Mucosa of rectum (tissue), 2 donors: ENCODE measurements at regions not wholly inside any gene's neighbourhood (a gene's known extent, or its start where the extent isn't known, plus 50 kb on each side); places are given as distances from the start of the nearest gene placed in this dataset.

ENCODE experiments used
- H3K27ac ChIP-seq, 2 donors: one replicate each; pipeline ENCODE4 v1.7.0; 2013; ENCODE audit warnings: inconsistent platforms in 2 of 2, low read depth in 2 of 2, low read length in 2 of 2
- H3K27me3 ChIP-seq, 2 donors: one replicate each; pipeline ENCODE4 v1.7.0; 2013; ENCODE audit warnings: low read length in 2 of 2; ENCODE audit not compliant: control insufficient read depth in 2 of 2, insufficient read depth in 2 of 2
- H3K36me3 ChIP-seq, 2 donors: one replicate each; pipeline ENCODE4 v1.7.0; 2013; ENCODE audit warnings: low read length in 2 of 2; ENCODE audit not compliant: control insufficient read depth in 2 of 2, insufficient read depth in 2 of 2
- H3K4me1 ChIP-seq, 2 donors: one replicate each; pipeline ENCODE4 v1.7.0; 2013; ENCODE audit warnings: low read length in 2 of 2, mild to moderate bottlenecking in 1 of 2; ENCODE audit not compliant: control insufficient read depth in 2 of 2, insufficient read depth in 2 of 2
- H3K4me3 ChIP-seq, 2 donors: one replicate each; pipeline ENCODE4 v1.7.0; 2013; ENCODE audit warnings: low read length in 2 of 2
- H3K9ac ChIP-seq, 2 donors: one replicate each; pipeline ENCODE4 v1.7.0; 2013; ENCODE audit warnings: low read length in 2 of 2, low read depth in 1 of 2, mild to moderate bottlenecking in 1 of 2
- H3K9me3 ChIP-seq, 2 donors: one replicate each; pipeline ENCODE4 v1.7.0; 2013; ENCODE audit warnings: low read length in 2 of 2; ENCODE audit not compliant: control insufficient read depth in 2 of 2
- donor health status: healthy.
- donor health status: Normal muscosa, but diverticular disease.

DNA sequence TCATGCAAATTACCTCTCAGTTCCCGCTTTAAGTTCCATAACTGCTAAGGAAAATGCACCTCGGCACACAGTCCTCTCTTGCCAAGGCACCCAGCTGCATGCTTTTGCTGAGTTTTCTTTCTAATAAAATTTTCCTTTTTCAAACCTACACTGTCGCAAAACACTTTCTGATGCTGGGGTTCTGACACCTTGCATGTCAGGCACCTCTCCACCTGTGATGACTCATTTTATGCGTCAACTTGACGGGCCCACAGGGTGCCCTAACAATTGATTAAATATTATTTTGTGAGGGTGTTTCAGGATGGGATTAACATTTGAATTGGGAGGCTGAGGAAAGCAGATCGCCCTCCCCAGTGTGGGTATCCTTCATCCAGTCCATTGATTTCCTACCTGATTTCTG is 291.0 kb upstream of the STS start:
- no peak overlapping the region for H3K9ac ChIP-seq
- no peaks in the 10 kb centered on the region for H3K27me3 ChIP-seq
- H3K4me1 ChIP-seq, result no peaks in the 10 kb centered on the region
- H3K36me3 ChIP-seq, result no peaks in the 10 kb centered on the region
- no peak overlapping the region for H3K4me3 ChIP-seq
- no peak overlapping the region for H3K27ac ChIP-seq
- no peaks in the 10 kb centered on the region for H3K9me3 ChIP-seq

DNA sequence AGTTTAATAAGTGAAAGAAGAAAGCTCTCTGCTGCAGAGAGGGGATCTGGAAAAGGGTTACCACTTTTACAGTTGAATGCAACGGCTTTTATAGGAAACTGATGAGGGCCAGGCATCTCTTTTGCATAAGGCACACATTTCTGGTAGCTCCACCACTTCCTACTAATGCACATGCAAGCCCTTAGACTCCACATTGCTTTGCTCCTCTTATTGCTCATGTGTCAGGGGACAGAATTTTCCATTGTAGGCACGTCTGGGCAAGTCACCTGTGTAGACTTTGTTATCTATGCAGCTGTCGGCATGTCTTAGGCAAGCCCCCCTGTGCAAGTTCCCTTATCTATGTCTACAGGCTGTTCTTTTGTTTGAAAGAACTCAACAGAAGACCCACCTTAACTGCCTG is 294.6 kb upstream of the STS start:
- Histone ChIP-seq H3K9me3 (no peaks in the 10 kb centered on the region), H3K27me3 (no peaks in the 10 kb centered on the region), H3K36me3 (no peaks in the 10 kb centered on the region), H3K4me1 (no peaks in the 10 kb centered on the region), H3K9ac (no peak overlapping the region), H3K4me3 (no peak overlapping the region), H3K27ac (no peak overlapping the region)

DNA sequence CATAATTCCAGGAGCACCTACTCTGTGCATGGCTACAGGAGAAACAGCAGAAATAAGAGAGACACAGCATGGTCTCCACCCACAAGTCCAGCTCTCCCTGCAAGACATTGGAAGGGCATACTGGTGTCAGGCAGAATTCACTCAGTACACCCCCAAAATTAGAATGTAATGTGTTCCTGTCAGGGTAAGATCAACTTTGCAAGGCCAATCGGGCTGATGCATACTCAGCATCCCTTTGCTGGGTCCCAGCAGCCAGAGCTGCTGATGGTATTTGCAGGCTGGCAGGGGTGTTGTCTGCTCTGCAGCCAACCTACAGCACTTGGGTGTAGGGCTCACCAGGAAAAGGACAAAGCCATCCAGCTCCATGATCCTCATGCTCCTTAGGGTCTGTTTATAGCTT is 295.4 kb upstream of the STS start:
- H3K27ac ChIP-seq, result no peak overlapping the region
- H3K36me3 ChIP-seq, result no peaks in the 10 kb centered on the region
- H3K9ac ChIP-seq, result no peak overlapping the region
- no peaks in the 10 kb centered on the region for H3K27me3 ChIP-seq
- no peak overlapping the region for H3K4me3 ChIP-seq
- H3K9me3 ChIP-seq, result no peaks in the 10 kb centered on the region
- no peaks in the 10 kb centered on the region for H3K4me1 ChIP-seq

DNA sequence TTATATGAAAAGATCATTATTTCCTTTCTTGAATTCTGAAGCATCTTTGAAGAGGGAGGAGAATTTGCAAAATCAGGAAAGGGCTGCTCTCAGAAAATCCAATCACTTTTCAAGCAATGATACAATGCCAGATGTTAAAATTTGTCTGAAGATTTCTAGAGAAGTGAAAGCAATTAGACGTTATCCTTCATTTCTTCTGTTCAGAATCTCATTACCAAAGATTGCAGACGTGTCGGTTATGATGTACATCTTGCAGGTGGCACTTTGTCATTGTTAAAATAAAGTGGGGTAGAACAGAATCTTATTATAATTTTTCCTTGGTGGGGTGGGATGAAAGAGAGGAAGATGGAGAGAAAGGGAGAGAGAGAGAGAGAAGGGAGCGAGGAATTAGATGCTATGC is 296.4 kb upstream of the STS start:
- Histone ChIP-seq H3K9ac (no peak overlapping the region), H3K4me1 (no peaks in the 10 kb centered on the region), H3K27ac (no peak overlapping the region), H3K27me3 (no peaks in the 10 kb centered on the region), H3K4me3 (no peak overlapping the region), H3K36me3 (no peaks in the 10 kb centered on the region), H3K9me3 (no peaks in the 10 kb centered on the region)

DNA sequence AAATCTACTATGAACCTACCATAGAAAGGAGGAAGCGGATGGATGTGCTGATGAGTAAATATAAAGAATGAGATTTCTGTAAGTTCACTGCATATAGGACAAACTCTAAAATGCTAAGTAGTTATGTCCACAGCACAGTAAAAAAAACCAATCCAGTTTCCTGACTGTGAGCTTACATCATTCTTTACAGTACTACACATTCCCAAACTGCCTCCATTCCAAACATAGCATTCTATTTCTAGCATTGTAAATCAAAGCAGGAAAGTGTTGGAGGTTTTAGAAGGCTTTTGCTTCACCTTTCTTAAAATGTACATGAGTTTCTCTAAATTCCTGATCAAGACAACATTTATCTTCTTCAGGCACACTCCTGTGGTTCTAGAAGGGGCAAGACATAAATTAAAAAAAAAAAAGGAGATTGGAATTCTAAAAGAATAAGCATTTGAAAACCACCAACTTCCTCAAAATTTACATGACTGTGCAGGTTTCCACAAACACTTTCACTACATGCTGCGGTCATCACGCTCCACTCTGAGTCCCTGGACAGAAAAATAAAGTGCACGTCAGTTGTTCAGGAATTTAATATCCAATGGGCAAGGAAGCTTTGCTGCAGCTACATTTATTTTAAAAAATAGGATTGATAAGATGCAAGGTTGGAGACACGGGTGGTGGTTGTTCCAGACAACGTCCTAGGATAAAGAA is 297.6 kb upstream of the STS start:
- H3K27ac ChIP-seq, result no peak overlapping the region
- no peak overlapping the region for H3K9ac ChIP-seq
- no peaks in the 10 kb centered on the region for H3K9me3 ChIP-seq
- no peaks in the 10 kb centered on the region for H3K36me3 ChIP-seq
- H3K27me3 ChIP-seq, result no peaks in the 10 kb centered on the region
- H3K4me1 ChIP-seq, result no peaks in the 10 kb centered on the region
- H3K4me3 ChIP-seq, result no peak overlapping the region

DNA sequence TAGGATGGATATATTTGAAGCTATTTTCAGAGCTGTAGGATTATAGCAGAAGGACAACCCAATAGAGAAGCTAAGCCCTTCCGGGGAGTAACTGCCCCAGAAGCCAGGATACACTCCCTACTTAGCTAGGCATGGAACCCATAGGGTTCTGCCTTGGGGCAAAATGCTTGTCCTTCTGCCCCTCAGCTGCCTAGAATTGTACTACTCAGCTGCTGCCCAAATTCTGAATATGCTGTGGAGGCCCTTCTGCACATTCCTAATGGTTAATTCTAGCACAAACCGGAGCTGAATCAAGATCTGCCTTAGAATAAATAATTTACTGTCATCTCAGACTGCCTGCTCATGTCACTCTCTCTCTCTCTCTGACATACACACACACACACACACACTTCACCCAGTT is 297.7 kb upstream of the VCX3A start:
- Histone ChIP-seq H3K27me3 (no peaks in the 10 kb centered on the region), H3K9ac (no peak overlapping the region), H3K36me3 (no peaks in the 10 kb centered on the region), H3K27ac (no peak overlapping the region), H3K9me3 (no peaks in the 10 kb centered on the region), H3K4me1 (no peaks in the 10 kb centered on the region), H3K4me3 (no peak overlapping the region)

DNA sequence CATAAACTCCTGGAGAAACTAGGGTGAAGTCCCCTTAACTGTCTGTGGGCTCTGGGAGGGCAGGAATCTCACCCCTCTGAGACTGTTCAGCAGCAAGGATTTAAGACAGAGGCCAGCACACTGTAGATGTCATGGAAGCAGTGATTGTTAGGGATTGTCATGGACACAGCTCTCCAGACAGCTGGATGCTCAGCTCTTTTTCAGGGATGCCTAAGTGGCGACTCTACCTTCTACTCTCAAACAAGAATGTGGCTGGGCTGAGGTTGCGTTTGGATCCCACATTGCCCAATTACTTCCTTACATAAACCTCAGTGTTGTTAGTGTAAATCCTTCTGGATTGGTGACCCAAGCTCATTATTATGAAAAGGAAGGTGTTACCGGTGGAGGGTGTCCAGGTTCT is 291.9 kb upstream of the VCX3A start:
- H3K27ac ChIP-seq, result no peak overlapping the region
- no peaks in the 10 kb centered on the region for H3K27me3 ChIP-seq
- no peaks in the 10 kb centered on the region for H3K36me3 ChIP-seq
- H3K4me3 ChIP-seq, result no peak overlapping the region
- no peaks in the 10 kb centered on the region for H3K9me3 ChIP-seq
- H3K9ac ChIP-seq, result no peak overlapping the region
- no peaks in the 10 kb centered on the region for H3K4me1 ChIP-seq

DNA sequence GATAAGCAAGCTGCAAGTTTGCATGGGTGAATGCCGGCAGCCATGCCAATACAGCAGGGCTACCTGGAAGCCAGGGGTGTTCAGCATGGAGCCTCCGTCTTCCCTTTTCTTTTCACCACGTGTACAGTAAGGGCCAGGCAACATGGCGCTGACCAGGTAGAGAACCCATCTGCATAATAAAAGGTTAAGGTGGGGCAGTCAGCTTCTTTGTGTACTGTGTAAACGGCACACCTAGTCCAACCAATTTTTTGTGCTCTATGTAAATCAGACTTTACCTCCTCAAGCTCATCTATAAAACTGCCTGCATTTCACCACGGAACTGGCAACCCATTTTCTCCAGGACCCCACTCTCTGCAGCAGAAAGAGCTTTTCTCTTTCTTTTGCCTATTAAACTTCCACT is 286.8 kb upstream of the VCX3A start:
- no peaks in the 10 kb centered on the region for H3K9me3 ChIP-seq
- no peak overlapping the region for H3K27ac ChIP-seq
- no peaks in the 10 kb centered on the region for H3K36me3 ChIP-seq
- H3K27me3 ChIP-seq, result no peaks in the 10 kb centered on the region
- H3K4me3 ChIP-seq, result no peak overlapping the region
- H3K4me1 ChIP-seq, result no peaks in the 10 kb centered on the region
- no peak overlapping the region for H3K9ac ChIP-seq

DNA sequence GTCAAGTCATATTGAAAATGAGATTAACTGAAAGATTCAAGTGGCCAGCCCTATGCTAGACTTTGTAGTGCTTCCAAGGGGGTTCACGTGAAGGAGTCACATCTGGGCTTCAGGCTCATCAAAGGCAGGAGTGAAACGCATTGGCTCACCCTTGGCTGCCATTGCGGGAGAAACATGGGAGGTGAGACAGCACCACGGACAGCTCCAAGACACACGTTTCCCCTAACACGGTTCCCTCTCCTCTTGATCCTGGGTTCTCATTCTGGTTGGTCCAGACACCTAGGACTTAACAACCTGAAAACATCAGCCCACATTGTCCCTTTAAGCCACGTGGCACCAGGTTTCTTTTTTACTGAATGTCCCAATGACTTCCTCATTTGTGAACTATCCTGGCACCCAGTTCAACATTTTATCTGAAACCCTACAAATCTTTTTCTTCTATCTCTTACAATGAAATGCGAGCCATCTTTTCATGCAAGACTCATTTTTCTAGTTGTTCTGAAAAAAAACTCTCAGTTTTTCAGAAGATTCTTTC is 279.0 kb upstream of the VCX3A start:
- no peaks in the 10 kb centered on the region for H3K9me3 ChIP-seq
- H3K9ac ChIP-seq, result no peak overlapping the region
- H3K27ac ChIP-seq, result no peak overlapping the region
- no peaks in the 10 kb centered on the region for H3K4me1 ChIP-seq
- H3K4me3 ChIP-seq, result no peak overlapping the region
- no peaks in the 10 kb centered on the region for H3K27me3 ChIP-seq
- H3K36me3 ChIP-seq, result no peaks in the 10 kb centered on the region

DNA sequence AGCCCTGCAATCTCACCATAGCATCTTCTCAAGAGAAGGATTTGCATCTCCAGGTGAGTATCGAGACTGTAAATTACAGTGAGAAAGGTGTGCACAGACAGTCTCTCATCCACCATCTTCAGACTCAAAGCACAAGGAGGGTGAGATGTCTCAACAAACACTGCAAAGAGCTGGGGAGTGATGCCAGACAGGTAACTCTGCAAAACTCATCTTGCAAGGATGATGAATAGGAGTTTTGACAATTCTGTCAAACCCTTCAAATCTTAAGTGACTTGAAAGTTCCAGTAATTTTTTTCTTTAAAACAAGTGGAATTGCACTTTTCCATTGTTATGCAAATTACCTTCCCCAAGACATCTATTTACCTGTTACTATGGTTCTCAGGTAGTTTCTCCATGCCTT is 277.2 kb upstream of the VCX3A start:
- Histone ChIP-seq H3K9me3 (no peaks in the 10 kb centered on the region), H3K9ac (no peak overlapping the region)

DNA sequence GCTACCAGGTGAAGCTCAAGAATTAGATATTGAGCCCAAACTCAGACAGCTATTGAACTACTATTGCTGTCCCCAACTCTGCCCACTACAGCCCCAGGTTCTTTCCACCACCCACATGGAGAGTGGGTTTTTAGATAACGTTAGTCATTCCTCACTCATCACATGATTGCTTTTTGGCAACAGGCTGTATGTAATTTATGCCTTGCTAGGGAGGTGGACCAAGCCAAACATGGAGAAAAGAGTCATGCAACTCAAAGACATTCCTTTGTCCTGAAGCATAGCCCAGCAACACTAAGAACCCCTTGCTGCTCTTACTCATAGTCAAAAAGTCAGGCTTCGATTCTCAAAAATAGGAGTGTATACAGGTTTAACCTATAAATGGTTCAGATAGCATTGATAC is 275.9 kb upstream of the VCX3A start:
- Histone ChIP-seq H3K9ac (no peak overlapping the region), H3K36me3 (no peaks in the 10 kb centered on the region), H3K9me3 (no peaks in the 10 kb centered on the region), H3K4me3 (no peak overlapping the region), H3K4me1 (no peaks in the 10 kb centered on the region), H3K27me3 (no peaks in the 10 kb centered on the region), H3K27ac (no peak overlapping the region)

More for the DNA sequence above, 277.2 kb upstream of the VCX3A start:
- Histone ChIP-seq H3K4me3 (no peak overlapping the region), H3K27ac (no peak overlapping the region), H3K27me3 (no peaks in the 10 kb centered on the region), H3K4me1 (no peaks in the 10 kb centered on the region), H3K36me3 (no peaks in the 10 kb centered on the region)
